Stomach (tissue), 8 donors: ENCODE measurements at regions not wholly inside any gene's neighbourhood (a gene's known extent, or its start where the extent isn't known, plus 50 kb on each side); places are given as distances from the start of the nearest gene placed in this dataset.

ENCODE experiments used
- DNase-seq, 2 donors: peaks; one replicate each; pipeline versions ENCODE4 v3.0.0 to v3.0.0-alpha.2; 2013 to 2019
- H3K27ac ChIP-seq, 5 donors: fragments of 200-600 bp in 4 of 5; sonication (generic) in 4 of 5; one replicate each; pipeline ENCODE4 v1.5.1; 2013 to 2019; ENCODE audit warnings: mild to moderate bottlenecking in 1 of 5, moderate library complexity in 1 of 5
- H3K27me3 ChIP-seq, 3 donors: fragments of 200-600 bp; sonication (generic); one replicate each; pipeline ENCODE4 v1.5.1; 2017 to 2019; ENCODE audit warnings: mixed run types in 1 of 3
- H3K36me3 ChIP-seq, 4 donors: fragments of 200-600 bp; sonication (generic); 1 replicate in 3 of 4; 2 replicates in 1 of 4; pipeline ENCODE4 v1.5.1; 2016 to 2019
- H3K4me1 ChIP-seq, 4 donors: fragments of 200-600 bp; sonication (generic); one replicate each; pipeline ENCODE4 v1.5.1; 2016 to 2019
- H3K4me3 ChIP-seq, 4 donors: fragments of 200-600 bp; sonication (generic) in 3 of 4; one replicate each; pipeline ENCODE4 v1.5.1; 2016 to 2019; ENCODE audit warnings: mild to moderate bottlenecking in 1 of 4
- H3K9me3 ChIP-seq, 4 donors: fragments of 200-600 bp; sonication (generic); one replicate each; pipeline ENCODE4 v1.5.1; 2016 to 2019
- EP300 ChIP-seq: sonication (generic); formaldehyde crosslinking; IDR thresholded peaks from one replicate; pipeline ENCODE4 v1.6.1; 2017; ENCODE audit warnings: antibody characterized with exemption
- POLR2A ChIP-seq, 4 donors: fragments of 450-650 bp; IDR thresholded peaks; one replicate each; pipeline ENCODE4 v1.6.1; 2016; ENCODE audit warnings: antibody characterized with exemption in 4 of 4, control low read depth in 2 of 4, mild to moderate bottlenecking in 1 of 4, moderate library complexity in 1 of 4
- POLR2AphosphoS5 ChIP-seq, 3 donors: sonication (generic); formaldehyde crosslinking; IDR thresholded peaks; one replicate each; pipeline ENCODE4 v1.6.1; 2016; ENCODE audit warnings: antibody characterized with exemption in 3 of 3
- WGBS, 5 donors: extraction: QIAGEN DNeasy Blood & Tissue Kit in 3 of 5; methylation state at CpG; one replicate each; pipeline versions ENCODE4 v1.1.5 to v1.1.7; 2013 to 2018; 5-methylcytosine and 5-hydroxymethylcytosine counted together
- intact Hi-C: fragments of 100-400 bp; cut with DNase I; formaldehyde crosslinking; loops from one replicate; pipeline ENCODE4 v1.15.1; 2023; ENCODE audit warnings: low total_unique reads
- TF ChIP-seq, protein P1 (sequence below), 7 experiments: fragments of 450-650 bp in 4 of 7; fragments of 200-600 bp in 3 of 7; sonication (generic) in 3 of 7; IDR thresholded peaks; one replicate each; pipeline ENCODE4 v1.5.1; 2016 to 2019; ENCODE audit warnings: antibody characterized with exemption in 7 of 7, control low read depth in 2 of 7, mild to moderate bottlenecking in 1 of 7
- donor health status: healthy with polysubstance abuse.
- donor health status: Bipolar disorder and iron deficiency.
- donor health status: healthy.

DNA sequence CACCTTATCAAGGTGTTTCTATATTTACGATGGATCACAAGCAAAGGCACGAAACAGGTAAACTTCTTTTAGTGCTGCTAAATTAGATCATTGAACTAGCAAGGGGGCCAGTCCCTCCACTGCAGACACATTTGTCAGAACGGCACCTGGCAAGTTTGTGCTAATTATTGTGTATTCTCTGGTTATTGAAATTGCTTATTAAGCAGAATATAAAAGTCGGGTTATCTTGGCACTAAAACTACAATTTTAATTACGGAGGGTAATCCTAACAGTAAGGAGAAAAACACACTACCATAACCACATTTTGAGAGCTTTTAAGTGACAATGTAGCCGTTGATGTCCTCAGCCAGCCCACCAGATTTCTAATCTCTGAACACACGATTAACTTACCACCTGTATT is 118.9 kb upstream of the BTN3A2 start:
- Histone ChIP-seq H3K36me3 (no peaks in the 10 kb centered on the region), H3K9me3 (peaks cover 0 to 8% (median 0%) of the 10 kb centered on the region in 4 donors), H3K27me3 (peaks cover 9 to 92% (median 29%) of the 10 kb centered on the region in 3 donors), H3K27ac (no peak overlapping the region), H3K4me3 (no peak overlapping the region), H3K4me1 (peaks cover 0 to 23% (median 15%) of the 10 kb centered on the region in 4 donors)
- intact Hi-C loops, result no loop called here
- TF ChIP-seq POLR2AphosphoS5 (IDR thresholded peaks at IDR 0.05) (no peak), EP300 (no peak), POLR2A (IDR thresholded peaks at IDR 0.05) (no peak)
- TF ChIP-seq, protein P1, sequence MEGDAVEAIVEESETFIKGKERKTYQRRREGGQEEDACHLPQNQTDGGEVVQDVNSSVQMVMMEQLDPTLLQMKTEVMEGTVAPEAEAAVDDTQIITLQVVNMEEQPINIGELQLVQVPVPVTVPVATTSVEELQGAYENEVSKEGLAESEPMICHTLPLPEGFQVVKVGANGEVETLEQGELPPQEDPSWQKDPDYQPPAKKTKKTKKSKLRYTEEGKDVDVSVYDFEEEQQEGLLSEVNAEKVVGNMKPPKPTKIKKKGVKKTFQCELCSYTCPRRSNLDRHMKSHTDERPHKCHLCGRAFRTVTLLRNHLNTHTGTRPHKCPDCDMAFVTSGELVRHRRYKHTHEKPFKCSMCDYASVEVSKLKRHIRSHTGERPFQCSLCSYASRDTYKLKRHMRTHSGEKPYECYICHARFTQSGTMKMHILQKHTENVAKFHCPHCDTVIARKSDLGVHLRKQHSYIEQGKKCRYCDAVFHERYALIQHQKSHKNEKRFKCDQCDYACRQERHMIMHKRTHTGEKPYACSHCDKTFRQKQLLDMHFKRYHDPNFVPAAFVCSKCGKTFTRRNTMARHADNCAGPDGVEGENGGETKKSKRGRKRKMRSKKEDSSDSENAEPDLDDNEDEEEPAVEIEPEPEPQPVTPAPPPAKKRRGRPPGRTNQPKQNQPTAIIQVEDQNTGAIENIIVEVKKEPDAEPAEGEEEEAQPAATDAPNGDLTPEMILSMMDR (IDR thresholded peaks at IDR 0.05), result no peak
- whole genome bisulfite sequencing, 5 donors, result 76 to 93% (median 90%) methylated on average over 7 of the region's 7 CpGs
- DNase-seq, result no peak

DNA sequence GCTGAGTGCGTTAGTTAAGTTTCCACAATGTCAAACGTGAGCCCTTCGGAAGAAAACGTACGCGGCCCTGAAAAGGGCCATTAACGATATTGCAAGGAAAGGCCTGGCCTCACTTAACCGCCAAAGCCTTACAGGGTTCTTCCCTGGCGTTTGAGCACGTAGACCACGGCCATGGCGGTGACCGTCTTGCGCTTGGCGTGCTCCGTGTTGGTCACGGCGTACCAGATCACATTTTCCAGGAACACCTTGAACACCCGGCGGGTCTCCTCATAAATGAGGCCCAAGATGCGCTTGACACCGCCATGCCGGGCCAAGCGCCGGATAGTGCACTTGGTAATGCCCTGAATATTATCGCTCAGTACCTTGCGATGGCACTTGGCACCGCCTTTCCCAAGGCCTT is 118.4 kb upstream of the BTN3A2 start:
- Histone ChIP-seq H3K36me3 (no peaks in the 10 kb centered on the region), H3K9me3 (peaks cover 0 to 8% (median 2%) of the 10 kb centered on the region in 4 donors), H3K27me3 (peaks cover 10 to 92% (median 28%) of the 10 kb centered on the region in 3 donors), H3K4me3 (no peak overlapping the region), H3K27ac (no peak overlapping the region), H3K4me1 (peaks cover 0 to 23% (median 16%) of the 10 kb centered on the region in 4 donors)
- WGBS, 5 donors, result 95 to 98% (median 98%) methylated on average over 28 of the region's 28 CpGs
- TF ChIP-seq EP300 (no peak), POLR2AphosphoS5 (IDR thresholded peaks at IDR 0.05) (no peak), POLR2A (IDR thresholded peaks at IDR 0.05) (no peak)
- TF ChIP-seq, protein P1 (IDR thresholded peaks at IDR 0.05), result no peak
- intact Hi-C loops, result no loop called here
- DNase-seq, result no peak

DNA sequence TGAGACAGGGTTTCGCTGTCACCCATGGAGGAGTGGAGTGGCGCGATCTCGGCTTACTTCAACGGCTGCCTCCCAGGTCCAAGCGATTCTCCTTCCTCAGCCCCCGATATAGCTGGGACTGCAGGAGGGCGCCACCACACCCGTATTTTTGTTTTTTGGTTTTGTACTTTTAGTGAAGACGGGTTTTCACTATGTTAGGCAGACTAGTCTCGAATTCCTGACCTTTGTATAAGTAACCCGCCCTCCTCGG is 115.4 kb upstream of the BTN3A2 start:
- no peaks in the 10 kb centered on the region for H3K36me3 ChIP-seq
- H3K27me3 ChIP-seq, result peaks cover 10 to 95% (median 36%) of the 10 kb centered on the region in 3 donors
- TF ChIP-seq POLR2AphosphoS5 (IDR thresholded peaks at IDR 0.05), result no peak
- TF ChIP-seq, protein P1 (IDR thresholded peaks at IDR 0.05), result no peak
- TF ChIP-seq POLR2A (IDR thresholded peaks at IDR 0.05), result no peak
- TF ChIP-seq EP300, result no peak
- H3K4me1 ChIP-seq, result peaks cover 0 to 23% (median 17%) of the 10 kb centered on the region in 4 donors
- intact Hi-C loops, result no loop called here
- DNase-seq, result no peak
- peak overlapping the region; percentile 40 to 54 (median 42) for H3K4me3 ChIP-seq
- peaks cover 0 to 8% (median 3%) of the 10 kb centered on the region in 4 donors for H3K9me3 ChIP-seq
- H3K27ac ChIP-seq, result peak overlapping the region; percentile 57 to 89 (median 71)
- 0 to 3% (median 2%) methylated on average over 13 of the region's 13 CpGs for WGBS, 5 donors

DNA sequence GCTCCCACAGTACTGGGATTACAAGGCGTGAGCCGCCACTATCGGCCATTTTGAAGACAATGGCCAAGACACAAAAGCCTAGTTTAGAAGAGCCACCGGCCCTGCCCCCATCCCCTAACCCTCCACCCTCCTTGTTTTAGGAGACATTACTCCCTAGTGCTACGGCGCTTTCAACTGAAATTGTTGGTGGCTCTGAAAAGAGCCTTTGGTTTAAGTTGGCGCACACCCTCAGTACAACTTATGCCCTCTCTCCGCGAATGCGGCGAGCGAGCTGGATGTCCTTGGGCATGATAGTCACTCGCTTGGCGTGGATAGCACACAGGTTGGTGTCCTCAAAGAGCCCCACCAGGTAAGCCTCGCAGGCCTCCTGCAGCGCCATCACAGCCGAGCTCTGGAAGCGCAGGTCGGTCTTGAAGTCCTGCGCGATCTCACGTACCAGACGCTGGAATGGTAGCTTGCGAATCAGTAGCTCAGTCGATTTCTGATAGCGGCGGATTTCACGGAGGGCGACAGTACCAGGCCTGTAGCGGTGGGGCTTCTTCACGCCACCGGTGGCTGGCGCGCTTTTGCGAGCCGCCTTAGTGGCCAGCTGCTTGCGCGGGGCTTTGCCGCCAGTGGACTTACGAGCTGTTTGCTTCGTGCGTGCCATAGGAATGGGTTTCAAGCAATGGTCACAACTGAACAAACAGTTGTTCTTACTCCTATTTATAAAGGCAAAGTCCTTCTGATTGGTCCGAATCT is 114.9 kb upstream of the BTN3A2 start:
- peak; percentile 59 to 93 for DNase-seq
- Histone ChIP-seq H3K4me3 (peak overlapping the region; percentile 40 to 54 (median 42)), H3K27ac (peak overlapping the region; percentile 57 to 89 (median 71)), H3K4me1 (peaks cover 0 to 23% (median 17%) of the 10 kb centered on the region in 4 donors), H3K9me3 (peaks cover 0 to 8% (median 3%) of the 10 kb centered on the region in 4 donors), H3K36me3 (no peaks in the 10 kb centered on the region), H3K27me3 (peaks cover 10 to 95% (median 36%) of the 10 kb centered on the region in 3 donors)
- TF ChIP-seq, protein P1 (IDR thresholded peaks at IDR 0.05), result peak in 1 of 7 experiments; percentile 23
- peak in 2 of 3 donors; percentile 71 to 72 for TF ChIP-seq POLR2AphosphoS5 (IDR thresholded peaks at IDR 0.05)
- TF ChIP-seq POLR2A (IDR thresholded peaks at IDR 0.05), result peak in 1 of 4 donors; percentile 16
- no peak for TF ChIP-seq EP300
- intact Hi-C loops, result no loop called here
- 0 to 5% (median 1%) methylated on average over 39 to 43 of the region's 43 CpGs for WGBS, 5 donors
